Stimulated activated memory B cell treated with anti-CD40 and anti-IgM and Interleukin-4, amounts not matched to agents 10 μg/mL and 1 μg/mL and 100 μg/mL, for 72 hours (primary cell): ENCODE measurements at regions not wholly inside any gene's neighbourhood (a gene's known extent, or its start where the extent isn't known, plus 50 kb on each side); places are given as distances from the start of the nearest gene placed in this dataset.
"Not testable (repeated sequence)": the region's sequence is repeated elsewhere in the genome, so short reads cannot be mapped to it uniquely, and the experiment has no call there.

ENCODE experiments used
- ATAC-seq: fragments of 150-1000 bp; cut with Tn5 transposase; 2 replicates; pipeline ENCODE4 v1.10.0; 2021
- H3K27ac Mint-ChIP-seq: one replicate; pipeline ENCODE4 v1.8.0; 2022; ENCODE audit warnings: mild to moderate bottlenecking, mixed read lengths
- H3K27me3 Mint-ChIP-seq: one replicate; pipeline ENCODE4 v1.8.0; 2022; ENCODE audit warnings: mixed read lengths
- H3K36me3 Mint-ChIP-seq: one replicate; pipeline ENCODE4 v1.8.0; 2022; ENCODE audit warnings: mixed read lengths
- H3K4me1 Mint-ChIP-seq: one replicate; pipeline ENCODE4 v1.8.0; 2022; ENCODE audit warnings: mixed read lengths
- H3K4me3 Mint-ChIP-seq: one replicate; pipeline ENCODE4 v1.8.0; 2022; ENCODE audit warnings: mild to moderate bottlenecking, moderate library complexity, mixed read lengths
- H3K9me3 Mint-ChIP-seq: one replicate; pipeline ENCODE4 v1.8.0; 2022; ENCODE audit warnings: mixed read lengths

DNA sequence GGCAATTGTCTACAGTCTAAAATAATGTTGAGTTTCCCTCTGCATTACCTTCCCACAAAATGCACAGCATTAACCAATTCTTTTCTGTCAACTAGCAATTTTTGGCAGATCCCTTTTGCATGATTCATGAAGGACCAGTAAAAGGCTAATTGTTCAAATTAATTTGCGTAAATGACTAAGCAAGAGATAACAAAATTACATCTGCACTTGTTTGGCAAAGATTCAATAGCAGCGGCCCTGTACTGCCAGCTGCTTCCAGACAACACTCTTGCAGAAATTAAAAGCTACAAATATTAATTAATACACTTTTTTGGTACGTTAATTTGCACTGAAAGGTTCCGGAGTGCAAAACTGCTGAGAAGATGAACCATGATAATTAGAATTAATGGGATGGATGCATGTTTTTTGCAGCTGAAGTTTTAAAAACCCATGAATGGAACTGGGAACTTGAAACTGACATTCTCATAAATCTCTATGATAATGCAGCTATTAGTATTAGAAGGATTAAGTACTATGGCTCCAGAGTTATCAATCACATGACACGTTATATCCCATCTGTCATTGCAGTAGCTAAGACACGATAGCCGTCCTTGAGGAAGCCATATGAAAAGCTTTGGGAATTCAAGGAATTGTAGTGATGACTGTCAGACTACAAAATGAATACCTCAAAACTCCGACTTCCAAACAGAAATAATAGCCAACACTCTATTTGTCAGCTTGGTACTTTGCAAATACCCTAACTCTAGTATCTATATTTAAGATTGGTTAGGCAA, 1268.3 kb upstream of the ACVR2A start:
- ATAC-seq = no peak
- Mint-ChIP-seq H3K27ac (no peak overlapping the region), H3K9me3 (no peaks in the 10 kb centered on the region), H3K36me3 (no peaks in the 10 kb centered on the region), H3K4me3 (no peak overlapping the region), H3K27me3 (no peaks in the 10 kb centered on the region), H3K4me1 (no peaks in the 10 kb centered on the region)

DNA sequence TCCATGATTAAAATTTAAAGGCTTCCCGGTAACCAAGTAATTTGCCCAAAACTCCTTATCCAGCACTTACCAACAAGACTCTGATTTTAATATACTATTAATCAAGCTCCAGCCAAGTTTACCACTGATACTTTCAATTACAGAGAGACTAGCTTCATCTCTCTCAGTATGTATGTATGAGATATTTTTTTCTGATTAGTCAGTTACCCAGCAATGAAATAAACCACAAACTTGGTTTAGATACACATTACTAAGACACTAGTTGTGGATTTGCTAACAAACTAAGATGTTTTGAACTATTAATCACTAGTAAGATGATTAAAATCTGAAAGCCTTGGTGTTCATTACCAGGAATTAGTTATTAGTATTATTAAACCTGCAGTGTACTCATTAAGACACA, 1272.2 kb upstream of the ACVR2A start:
- ATAC-seq = no peak
- H3K36me3 Mint-ChIP-seq = no peaks in the 10 kb centered on the region

DNA sequence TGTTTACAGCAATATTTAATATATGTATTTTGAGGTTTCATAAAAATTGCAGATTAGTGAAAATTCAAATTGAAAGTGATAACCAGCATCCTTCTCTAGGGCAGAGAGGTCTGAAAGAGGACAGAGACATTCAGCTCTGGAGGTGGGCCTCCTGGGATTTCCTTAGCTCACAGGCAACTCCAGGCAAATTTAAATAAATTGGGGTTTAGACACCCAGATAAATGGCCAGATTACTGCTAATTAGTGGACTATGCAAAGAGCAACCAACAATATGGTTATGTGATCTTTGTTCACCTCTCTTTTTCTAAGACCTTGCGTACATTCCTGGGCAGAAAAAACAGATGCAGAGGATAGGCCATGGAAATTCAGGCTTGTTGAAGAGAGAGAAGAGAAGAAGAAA, 1282.8 kb upstream of the ACVR2A start:
- H3K9me3 Mint-ChIP-seq = no peaks in the 10 kb centered on the region
- H3K36me3 Mint-ChIP-seq = no peaks in the 10 kb centered on the region
- no peaks in the 10 kb centered on the region for H3K4me1 Mint-ChIP-seq
- no peak for ATAC-seq
- H3K4me3 Mint-ChIP-seq = no peak overlapping the region
- H3K27me3 Mint-ChIP-seq = no peaks in the 10 kb centered on the region
- no peak overlapping the region for H3K27ac Mint-ChIP-seq

More for the DNA sequence above, 1272.2 kb upstream of the ACVR2A start:
- H3K27me3 Mint-ChIP-seq = peaks cover 6% of the 10 kb centered on the region
- H3K4me1 Mint-ChIP-seq = no peaks in the 10 kb centered on the region
- no peak overlapping the region for H3K27ac Mint-ChIP-seq
- H3K4me3 Mint-ChIP-seq = no peak overlapping the region
- no peaks in the 10 kb centered on the region for H3K9me3 Mint-ChIP-seq

DNA sequence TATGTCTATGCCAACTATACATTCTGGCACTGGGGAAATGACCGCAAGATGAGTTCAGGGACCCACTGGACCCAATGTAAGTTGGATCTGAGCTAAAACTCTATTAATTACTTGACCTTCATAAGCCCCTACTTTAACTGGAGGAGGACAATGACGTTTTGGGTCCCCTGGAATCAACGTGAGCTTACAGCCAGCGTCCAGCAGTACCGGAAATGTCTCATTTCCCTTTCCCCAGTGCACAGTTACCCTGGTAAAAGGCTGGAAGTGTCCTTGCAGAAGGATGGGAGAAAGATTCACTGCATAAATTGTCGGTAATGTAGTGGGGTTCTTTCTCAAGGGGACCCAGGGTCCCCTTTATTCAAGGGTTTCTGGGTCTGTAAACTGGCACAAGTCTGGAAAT, 1297.6 kb upstream of the ACVR2A start:
- Mint-ChIP-seq H3K27me3 (no peaks in the 10 kb centered on the region), H3K9me3 (no peaks in the 10 kb centered on the region), H3K27ac (no peak overlapping the region), H3K36me3 (no peaks in the 10 kb centered on the region), H3K4me3 (no peak overlapping the region), H3K4me1 (no peaks in the 10 kb centered on the region)
- no peak for ATAC-seq

DNA sequence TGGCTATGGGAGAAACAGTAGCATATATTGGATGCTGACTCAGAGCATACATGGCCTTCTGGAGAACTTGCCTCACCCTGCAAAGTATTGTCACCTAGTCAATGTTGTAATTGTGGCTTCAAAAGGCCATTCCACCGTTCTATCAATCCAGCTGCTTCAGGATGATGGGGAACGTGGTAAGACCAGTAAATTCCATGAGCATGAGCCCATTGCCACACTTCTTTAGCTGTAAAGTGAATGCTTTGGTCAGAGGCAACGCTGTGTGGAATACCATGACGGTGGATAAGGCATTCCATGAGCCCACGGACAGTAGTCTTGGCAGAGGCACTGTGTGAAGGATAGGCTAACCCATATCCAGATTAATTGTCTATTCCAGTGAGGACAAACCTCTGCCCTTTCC, 1300.1 kb upstream of the ACVR2A start:
- Mint-ChIP-seq H3K4me3 (no peak overlapping the region), H3K9me3 (no peaks in the 10 kb centered on the region), H3K36me3 (no peaks in the 10 kb centered on the region), H3K27me3 (no peaks in the 10 kb centered on the region), H3K4me1 (no peaks in the 10 kb centered on the region), H3K27ac (no peak overlapping the region)
- no peak for ATAC-seq

DNA sequence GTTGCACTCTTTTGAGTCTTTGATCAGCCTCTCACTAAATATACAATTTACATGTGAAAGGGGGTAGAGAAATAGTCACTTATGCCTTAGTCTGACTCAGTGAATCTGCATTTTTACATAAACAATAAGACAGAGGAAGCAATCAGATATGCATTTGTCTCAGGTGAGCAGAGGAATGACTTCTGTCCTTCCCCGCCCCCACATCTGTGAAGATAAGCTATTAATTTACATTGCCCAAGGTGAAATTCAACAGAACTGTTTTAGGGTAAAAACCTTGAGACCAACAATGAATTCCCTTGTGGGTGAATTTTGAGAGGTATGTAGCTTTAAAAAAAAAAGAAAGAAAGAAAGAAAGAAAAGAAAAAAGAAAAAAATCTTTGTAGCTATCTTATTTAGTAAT, 1302.9 kb upstream of the ACVR2A start:
- Mint-ChIP-seq H3K27ac (no peak overlapping the region), H3K9me3 (peaks cover 6% of the 10 kb centered on the region), H3K4me3 (no peak overlapping the region), H3K27me3 (no peaks in the 10 kb centered on the region), H3K4me1 (no peaks in the 10 kb centered on the region), H3K36me3 (no peaks in the 10 kb centered on the region)
- ATAC-seq = no peak

DNA sequence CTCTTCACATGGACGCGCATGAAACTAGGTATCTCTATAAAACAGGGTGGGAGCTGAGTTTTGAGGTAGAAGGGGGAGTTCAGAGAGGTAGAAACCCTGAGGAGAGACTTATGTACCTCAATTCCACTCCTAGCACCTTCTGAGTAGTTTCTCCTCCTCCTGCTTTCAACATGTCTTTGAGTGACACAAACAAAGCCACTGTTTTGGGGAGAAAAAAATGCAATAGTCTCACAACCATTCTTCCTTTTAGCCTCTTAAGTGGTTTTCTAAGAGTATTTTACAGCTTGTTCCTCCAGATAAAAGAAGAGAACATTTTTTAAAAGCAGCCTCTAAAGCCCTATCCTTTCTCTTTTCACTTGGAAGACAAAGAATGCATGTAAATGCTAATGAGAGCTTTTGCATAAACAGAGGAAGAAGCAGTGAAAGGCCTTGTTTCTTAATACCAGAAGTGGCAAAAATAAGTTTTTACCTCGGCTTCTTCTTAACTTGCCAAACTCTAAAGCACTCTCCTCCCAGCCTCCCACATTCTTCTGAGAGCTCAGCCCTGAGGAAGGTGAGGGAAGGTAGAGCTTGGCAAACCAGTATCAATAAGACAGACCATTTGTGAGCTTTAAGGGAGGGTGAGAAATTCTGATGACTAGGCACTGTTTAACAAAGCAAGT, 1304.4 kb upstream of the ACVR2A start:
- H3K9me3 Mint-ChIP-seq = peaks cover 6% of the 10 kb centered on the region
- no peak overlapping the region for H3K27ac Mint-ChIP-seq
- H3K4me3 Mint-ChIP-seq = no peak overlapping the region
- no peaks in the 10 kb centered on the region for H3K36me3 Mint-ChIP-seq
- no peaks in the 10 kb centered on the region for H3K4me1 Mint-ChIP-seq
- no peak for ATAC-seq
- no peaks in the 10 kb centered on the region for H3K27me3 Mint-ChIP-seq

DNA sequence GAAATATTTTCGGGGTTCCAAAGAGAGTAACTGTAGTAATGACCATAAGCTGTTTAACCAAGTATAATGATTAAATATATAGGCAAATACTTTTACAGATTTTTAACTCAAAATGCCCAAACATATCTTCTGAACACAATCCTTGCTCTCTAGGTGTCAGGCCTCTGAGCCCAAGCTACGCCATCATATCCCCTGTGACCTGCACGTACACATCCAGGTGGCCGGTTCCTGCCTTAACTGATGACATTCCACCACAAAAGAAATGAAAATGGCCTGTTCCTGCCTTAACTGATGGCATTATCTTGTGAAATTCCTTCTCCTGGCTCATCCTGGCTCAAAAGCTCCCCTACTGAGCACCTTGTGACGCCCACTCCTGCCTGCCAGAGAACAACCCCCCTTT, 1305.1 kb upstream of the ACVR2A start:
- not testable (repeated sequence) for H3K4me3 Mint-ChIP-seq, H3K27me3 Mint-ChIP-seq, H3K36me3 Mint-ChIP-seq, H3K4me1 Mint-ChIP-seq, H3K27ac Mint-ChIP-seq, H3K9me3 Mint-ChIP-seq, ATAC-seq

DNA sequence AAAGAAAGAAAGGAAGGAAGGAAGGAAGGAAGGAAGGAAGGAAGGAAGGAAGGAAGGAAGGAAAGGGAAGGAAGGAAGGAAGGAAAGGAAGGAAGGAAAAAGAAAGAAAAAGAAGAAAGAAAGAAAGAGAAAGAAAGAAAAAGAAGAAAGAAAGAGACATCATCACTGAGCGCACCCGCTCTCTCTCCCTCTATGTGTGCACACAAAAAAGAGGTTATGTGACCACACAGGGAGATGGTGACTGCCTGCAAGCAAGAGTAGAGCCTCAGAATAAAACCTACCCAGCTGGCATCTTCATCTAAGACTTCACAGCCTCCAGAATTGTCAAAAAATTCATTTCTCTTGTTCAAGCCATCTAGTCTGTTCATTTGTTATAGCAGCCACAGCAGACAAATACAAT, 1307.4 kb upstream of the ACVR2A start:
- Mint-ChIP-seq H3K36me3 (no peaks in the 10 kb centered on the region), H3K4me1 (no peaks in the 10 kb centered on the region), H3K27ac (no peak overlapping the region), H3K4me3 (no peak overlapping the region), H3K9me3 (peaks cover 6% of the 10 kb centered on the region), H3K27me3 (no peaks in the 10 kb centered on the region)
- no peak for ATAC-seq

DNA sequence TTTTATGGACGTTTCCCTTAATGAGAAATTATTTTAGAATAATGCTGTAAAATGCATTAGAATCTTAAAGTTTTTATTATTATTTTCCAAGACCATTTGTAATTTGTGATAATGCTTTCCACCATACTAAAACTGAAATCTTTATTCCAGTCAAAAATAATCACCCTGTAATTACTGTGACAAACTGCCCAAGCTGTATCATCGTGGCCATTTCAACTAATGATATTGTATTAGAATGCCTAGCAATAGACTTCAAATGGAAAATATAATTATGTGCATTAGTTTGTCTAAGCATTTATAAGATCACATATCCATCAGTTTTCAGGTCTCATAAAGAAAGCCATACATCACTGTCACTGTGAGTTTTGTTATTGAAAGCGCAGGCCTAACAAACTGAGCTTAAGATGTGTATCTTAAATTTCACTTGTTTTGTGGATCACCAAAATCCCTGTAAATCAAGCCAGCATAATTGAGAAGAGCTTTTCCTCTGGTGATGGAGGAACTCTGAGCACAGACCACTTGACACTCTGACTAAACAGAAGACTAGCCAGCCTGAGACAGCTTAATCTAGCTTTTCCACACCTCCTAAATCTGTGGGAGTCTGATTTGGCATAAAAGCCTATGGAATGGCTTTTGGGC, 1312.2 kb upstream of the ACVR2A start:
- Mint-ChIP-seq H3K4me1 (no peaks in the 10 kb centered on the region), H3K27me3 (no peaks in the 10 kb centered on the region), H3K4me3 (no peak overlapping the region), H3K9me3 (no peaks in the 10 kb centered on the region), H3K36me3 (no peaks in the 10 kb centered on the region), H3K27ac (no peak overlapping the region)
- ATAC-seq = no peak

DNA sequence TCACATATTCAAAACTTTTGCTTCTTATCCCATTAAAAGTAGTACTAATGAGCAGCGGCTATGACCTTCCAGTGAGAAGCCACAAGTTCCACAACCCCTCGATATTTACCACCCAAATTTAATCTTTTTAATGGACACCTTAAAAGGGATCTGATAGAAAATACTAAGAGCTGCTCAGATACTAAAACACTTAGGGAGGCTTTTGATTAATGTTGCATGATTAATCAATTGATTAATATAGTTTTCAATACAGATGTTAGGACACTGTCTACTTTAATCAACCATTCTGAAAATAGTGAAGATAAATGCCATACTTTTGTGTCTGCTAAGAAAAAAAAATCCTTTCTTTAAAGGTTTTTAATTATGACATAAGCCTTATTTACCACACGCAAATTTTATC, 1312.8 kb upstream of the ACVR2A start:
- H3K4me3 Mint-ChIP-seq = no peak overlapping the region
- no peak for ATAC-seq
- no peak overlapping the region for H3K27ac Mint-ChIP-seq
- H3K36me3 Mint-ChIP-seq = no peaks in the 10 kb centered on the region
- no peaks in the 10 kb centered on the region for H3K9me3 Mint-ChIP-seq
- H3K27me3 Mint-ChIP-seq = no peaks in the 10 kb centered on the region
- no peaks in the 10 kb centered on the region for H3K4me1 Mint-ChIP-seq

DNA sequence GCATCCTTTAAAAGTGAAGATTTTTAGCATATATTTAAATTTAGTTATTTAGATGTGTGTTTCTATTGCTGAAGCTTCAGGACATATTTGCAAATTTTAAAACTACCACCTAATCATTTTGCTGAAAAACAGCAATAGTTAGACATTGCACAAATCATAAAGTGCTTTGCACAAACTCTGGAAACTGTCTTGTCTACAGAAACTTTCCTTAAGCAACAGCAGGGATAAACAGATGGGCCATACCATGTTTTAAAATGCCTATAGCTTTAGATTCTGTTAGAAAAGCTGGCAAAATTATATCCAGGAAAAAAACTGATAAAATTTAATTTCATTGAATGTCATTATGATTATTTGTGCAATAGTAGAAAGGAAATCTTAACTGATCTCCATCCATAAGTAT, 1313.9 kb upstream of the ACVR2A start:
- no peak for ATAC-seq
- no peaks in the 10 kb centered on the region for H3K27me3 Mint-ChIP-seq
- H3K4me3 Mint-ChIP-seq = no peak overlapping the region
- H3K27ac Mint-ChIP-seq = no peak overlapping the region
- no peaks in the 10 kb centered on the region for H3K36me3 Mint-ChIP-seq
- no peaks in the 10 kb centered on the region for H3K4me1 Mint-ChIP-seq
- no peaks in the 10 kb centered on the region for H3K9me3 Mint-ChIP-seq

DNA sequence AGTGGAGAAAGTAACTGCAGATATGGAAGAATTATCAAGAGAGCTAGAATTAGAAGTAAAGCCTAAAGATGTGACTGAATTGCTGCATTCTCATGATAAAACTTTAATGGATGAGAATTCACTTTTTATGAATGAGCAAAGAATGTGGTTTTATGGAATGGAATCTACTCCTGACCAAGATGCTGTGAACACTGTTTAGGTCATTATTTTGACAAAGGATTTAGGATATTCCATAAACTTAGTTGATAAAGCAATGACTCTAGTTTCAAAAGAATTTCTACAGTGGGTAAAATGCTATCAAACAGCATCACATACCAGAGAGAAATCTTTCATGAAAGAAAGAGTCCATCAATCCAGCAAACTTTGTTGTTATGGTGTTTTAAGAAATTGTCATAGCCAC, 1317.7 kb upstream of the ACVR2A start:
- Mint-ChIP-seq H3K4me3 (no peak overlapping the region), H3K9me3 (no peaks in the 10 kb centered on the region), H3K4me1 (no peaks in the 10 kb centered on the region), H3K27ac (no peak overlapping the region), H3K36me3 (no peaks in the 10 kb centered on the region), H3K27me3 (no peaks in the 10 kb centered on the region)
- no peak for ATAC-seq

DNA sequence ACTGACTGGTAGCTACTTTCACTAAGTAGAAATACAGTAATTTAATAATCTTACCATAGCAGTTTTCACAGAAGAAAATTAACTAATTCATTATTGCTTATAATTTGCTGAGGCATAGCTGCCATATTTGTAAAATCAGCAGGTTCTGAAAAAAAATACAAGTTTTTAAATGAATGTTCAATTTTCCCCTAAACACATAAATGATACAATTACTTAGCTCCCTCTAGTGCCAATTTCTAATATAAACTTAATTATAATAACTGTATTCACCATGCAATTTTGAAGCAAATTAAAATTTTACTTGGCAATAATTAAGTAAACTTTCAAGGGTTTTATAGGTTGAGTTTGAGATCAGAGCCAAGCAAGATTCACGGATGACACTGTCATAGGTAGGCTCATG, 1321.6 kb upstream of the ACVR2A start:
- Mint-ChIP-seq H3K27me3 (no peaks in the 10 kb centered on the region), H3K27ac (no peak overlapping the region), H3K9me3 (no peaks in the 10 kb centered on the region), H3K4me3 (no peak overlapping the region), H3K4me1 (no peaks in the 10 kb centered on the region), H3K36me3 (no peaks in the 10 kb centered on the region)
- ATAC-seq = no peak

DNA sequence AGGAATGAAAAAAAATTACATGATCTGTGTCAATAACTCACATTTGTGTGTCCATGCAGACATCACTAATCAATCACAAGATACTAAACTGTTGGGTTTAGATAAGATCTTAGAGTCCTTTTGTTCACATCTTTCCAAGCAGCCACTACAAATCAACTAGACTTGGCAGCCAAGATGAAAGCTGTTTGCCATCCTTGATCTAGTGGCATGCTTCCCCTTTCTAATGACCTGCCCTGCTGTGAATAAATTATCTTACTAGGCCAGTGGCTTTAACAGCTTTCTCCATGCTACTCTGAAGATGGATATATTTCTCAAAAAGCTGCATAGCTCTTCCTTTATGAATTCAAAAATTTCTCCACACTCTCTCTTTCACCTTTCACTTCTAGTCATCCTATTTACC, 1338.0 kb upstream of the ACVR2A start:
- no peaks in the 10 kb centered on the region for H3K27me3 Mint-ChIP-seq
- no peak overlapping the region for H3K4me3 Mint-ChIP-seq
- no peaks in the 10 kb centered on the region for H3K36me3 Mint-ChIP-seq
- no peak for ATAC-seq
- H3K9me3 Mint-ChIP-seq = no peaks in the 10 kb centered on the region
- no peaks in the 10 kb centered on the region for H3K4me1 Mint-ChIP-seq
- no peak overlapping the region for H3K27ac Mint-ChIP-seq

DNA sequence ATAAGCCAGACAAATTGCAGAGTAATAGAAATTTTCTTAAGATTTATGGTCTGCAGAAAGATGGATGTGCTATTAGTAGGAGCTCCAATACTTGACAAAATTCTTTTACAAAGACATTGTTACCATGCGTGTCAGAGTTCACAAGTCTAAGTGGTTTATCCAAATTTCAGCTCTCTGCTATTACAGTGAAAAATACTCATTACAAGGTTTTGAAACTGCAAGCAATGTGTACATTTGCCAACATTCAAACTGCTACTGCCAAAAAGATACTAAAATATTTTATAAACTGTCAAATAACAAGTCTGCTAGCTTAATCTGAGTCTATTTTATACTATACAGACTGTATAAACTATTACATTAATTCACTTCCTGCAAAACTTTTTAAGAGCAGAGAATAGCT, 1341.5 kb upstream of the ACVR2A start:
- Mint-ChIP-seq H3K9me3 (no peaks in the 10 kb centered on the region), H3K4me1 (no peaks in the 10 kb centered on the region), H3K27me3 (no peaks in the 10 kb centered on the region), H3K27ac (no peak overlapping the region), H3K36me3 (no peaks in the 10 kb centered on the region), H3K4me3 (no peak overlapping the region)
- ATAC-seq = no peak
